DMS 273 (cell line): ENCODE measurements at regions not wholly inside any gene's neighbourhood (a gene's known extent, or its start where the extent isn't known, plus 50 kb on each side); places are given as distances from the start of the nearest gene placed in this dataset.

Experiments used
- DNase-seq: peaks from one replicate; lab custom pipeline; 2025; ENCODE audit not compliant: unreplicated experiment; lab: John Stamatoyannopoulos, UW

DNA sequence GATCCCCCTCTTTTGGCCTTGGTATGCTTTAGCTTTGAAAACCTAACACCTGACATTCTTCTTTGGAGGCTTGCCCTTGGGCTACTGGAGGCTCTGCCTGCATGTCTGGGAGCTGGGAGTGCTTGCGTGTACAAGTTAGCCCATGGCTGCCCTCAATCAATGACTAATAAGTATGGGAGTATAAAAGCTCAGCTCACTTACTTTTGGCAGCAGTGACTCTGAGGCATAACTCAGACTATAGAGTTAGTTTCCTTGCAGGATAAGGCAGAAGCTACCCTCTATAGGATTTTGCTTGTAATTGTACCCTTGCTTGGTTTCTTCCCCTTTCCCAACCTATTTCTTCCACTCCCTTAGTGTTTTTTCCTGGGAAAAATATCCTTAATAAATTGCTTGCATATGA lies 247.9 kb downstream of the PPP1R2C start:
- no peak for DNase-seq

- no peak for DNase-seq
Observed at GRCh38 chrX:42524379-42524778, 253.6 kb downstream of the PPP1R2C start.

GRCh38 chrX:42519666-42520231 lies 258.2 kb downstream of the PPP1R2C start:
- peak; percentile 29 for DNase-seq

DNA sequence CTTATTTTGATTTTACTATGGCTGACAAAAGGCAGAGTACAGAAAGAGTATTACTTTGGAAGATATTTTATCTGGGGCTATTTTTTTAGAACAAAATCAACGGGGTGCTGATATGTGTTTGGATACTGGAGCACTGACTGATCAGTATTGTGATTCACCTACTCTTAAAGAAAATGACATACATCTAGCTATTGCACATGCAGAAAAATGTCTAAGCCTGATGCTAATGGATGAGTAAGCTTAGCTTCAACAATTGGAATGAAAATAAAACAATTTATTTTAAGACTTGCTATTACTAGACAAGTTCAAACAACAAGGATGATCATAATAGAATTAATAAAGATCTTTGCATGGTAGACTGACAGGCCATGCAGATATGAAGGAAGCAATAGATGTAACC lies 262.0 kb downstream of the PPP1R2C start:
- no peak for DNase-seq

- DNase-seq = peak; percentile 8
Observed at GRCh38 chrX:42505016-42505415, 272.9 kb downstream of the PPP1R2C start.

DNA sequence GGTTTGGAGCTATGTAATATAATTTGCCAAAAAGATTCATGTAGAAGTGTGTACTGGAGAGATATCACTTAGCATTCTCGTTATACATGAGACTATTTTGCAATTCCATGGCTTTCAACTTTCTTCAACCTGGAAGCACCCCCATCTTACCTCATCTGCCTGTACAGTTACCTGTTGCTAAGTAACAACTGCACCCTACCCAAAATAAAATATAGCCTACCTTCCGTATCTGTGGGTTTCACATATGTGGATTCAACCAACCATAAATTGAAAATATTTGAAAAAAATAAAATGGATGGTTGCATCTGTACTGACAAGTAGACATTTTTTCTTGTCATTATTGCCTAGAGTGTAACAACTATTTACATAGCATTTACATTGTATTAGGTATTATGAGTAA lies 278.3 kb downstream of the PPP1R2C start:
- no peak for DNase-seq

GRCh38 chrX:42497356-42497755 lies 280.6 kb downstream of the PPP1R2C start:
- no peak for DNase-seq

- DNase-seq = no peak
Observed at GRCh38 chrX:42496239-42496638, 281.7 kb downstream of the PPP1R2C start.

DNA sequence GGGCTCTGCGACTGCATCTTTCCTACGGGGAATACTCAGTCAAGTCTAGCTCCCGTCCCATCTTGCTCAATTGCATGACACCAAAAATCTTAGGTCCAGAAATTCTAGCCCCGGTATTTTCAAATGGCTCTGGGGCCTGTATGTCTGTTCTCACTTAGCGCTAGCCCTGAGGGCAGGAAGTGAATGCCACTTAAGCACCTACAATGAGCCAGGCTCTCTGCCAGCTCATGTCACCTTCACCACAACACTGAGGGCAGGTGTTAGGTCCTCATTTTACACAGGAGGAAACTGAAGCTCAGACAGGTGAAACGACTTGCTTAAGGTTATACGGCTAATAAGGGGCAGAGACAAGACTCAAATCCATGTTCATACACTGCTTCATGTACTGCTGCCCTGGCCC lies 282.8 kb downstream of the PPP1R2C start:
- DNase-seq = no peak

DNA sequence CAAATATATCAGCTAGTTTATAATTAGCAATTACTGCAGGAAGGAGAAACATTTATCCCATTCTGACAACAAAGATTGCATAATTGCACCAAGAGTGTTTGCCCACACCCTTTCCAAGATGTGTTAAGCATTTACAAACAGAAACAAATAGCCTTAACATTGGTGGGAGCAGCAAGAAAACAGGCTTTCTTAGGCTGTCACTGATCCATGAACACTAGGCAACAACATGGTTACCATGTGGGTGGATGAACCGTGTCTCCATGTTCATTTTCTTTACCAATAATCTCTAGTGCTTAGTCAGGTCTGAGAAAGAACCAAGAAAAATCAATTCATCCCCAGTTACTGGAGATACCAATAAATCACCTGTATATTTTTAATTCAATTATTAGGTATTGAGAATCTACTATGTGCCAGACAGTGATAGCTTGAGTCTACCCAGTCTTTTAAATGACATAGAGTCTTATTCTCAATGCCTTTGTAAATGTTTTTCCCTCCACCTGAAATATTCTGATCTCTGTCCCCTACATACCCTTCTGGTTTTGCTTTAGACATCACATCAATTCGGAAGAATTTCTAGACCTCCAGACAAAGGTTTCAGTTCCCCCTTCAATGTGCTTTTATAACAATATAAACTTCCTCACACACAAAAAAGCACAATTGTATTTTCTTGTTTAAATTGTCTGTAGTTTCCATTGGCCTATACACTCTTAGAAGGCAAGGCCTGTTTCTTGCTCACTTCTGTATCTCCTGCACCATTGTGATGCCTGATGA lies 286.6 kb downstream of the PPP1R2C start:
- no peak for DNase-seq

GRCh38 chrX:42490111-42490510 lies 287.9 kb downstream of the PPP1R2C start:
- no peak for DNase-seq

DNA sequence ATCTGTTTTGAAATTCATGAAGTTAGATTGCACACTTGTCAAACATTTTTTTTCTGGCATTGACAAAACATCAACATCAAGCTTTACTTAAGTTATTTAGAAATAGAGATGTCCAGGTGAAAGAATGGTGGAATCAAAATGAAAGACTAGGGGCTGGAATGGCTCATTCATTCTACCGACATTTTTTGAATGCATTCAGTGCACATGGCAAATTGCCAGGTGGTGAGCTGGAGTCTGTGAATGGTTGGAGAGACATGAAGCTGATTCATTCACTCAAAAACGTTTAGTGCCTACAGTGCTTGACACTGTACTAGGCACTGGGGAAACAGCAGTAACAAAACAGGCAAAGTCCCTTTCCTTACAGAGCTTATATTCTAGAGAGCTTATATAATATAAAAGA lies 292.4 kb downstream of the PPP1R2C start:
- peak; percentile 9 for DNase-seq

DNA sequence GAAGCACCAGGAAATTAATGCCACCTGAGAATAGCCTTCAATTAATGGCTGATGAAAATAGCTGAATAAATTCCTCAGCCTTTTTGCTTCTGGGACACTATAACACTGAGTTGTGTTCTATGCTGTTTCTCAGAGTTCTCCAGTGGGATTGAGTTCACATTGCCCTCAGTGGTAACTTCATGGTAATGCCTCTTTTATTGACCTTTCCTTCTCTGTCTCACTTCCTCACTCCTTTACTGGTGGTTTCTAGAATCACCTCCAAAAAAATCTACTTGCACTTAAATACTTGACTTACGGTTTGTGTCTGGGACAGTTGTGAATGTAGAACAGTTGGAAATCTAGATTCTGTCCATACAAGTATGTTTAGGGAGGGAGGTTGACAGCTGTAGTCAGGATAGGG lies 293.7 kb downstream of the PPP1R2C start:
- DNase-seq = no peak

- DNase-seq = no peak
Observed at GRCh38 chrX:42477396-42477795, 300.6 kb downstream of the PPP1R2C start.

DNA sequence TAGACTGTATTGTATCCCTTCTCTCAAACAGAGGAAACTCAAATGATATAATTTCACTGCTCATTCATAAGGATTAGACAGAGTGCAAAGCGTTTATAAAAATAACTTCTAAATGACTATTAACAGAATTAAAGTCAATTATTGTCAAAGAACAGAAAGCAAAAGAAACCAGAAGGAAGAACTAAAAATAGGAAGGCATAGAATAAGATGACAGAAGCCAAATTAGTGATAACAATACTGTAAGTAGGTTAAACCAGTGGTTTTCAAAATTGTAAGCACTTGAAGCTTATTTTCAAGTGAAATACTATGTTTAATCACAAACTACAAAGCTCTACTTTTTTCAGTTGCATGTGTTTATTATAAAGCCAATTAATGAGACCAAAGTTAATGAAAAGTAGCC lies 305.2 kb downstream of the PPP1R2C start:
- DNase-seq = no peak

DNA sequence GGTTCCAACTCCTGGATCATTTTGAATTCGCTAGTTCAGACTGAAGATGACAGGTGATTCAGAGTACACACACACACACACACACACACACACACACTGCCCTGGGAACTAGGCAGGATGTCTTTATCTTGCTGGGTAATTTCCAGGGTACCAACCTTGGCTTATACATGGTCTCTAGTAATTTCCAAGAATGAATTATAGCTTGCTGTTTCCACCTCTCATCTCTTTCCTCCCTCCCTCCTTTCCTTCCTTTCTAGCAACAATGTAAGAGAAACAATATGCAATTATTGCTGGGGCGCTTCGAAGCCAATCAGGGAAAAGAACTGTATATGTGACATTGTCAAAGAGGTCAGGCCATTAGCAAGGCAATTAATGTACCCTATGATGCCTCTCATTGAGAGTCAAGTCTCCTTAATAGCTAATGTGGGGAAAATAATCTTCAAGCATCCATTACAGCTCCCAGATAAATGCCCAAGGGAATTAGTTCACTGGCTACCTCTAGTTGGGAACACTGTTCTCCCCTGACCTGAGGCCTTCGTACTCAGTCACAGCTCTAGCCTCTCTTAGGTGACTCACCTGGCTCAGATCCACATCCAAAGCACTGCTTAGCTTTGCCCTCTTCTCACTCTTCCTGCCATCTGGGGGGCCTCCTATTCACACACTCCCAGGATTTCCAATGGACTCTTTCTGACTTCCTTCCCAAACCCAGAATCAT lies 311.5 kb downstream of the PPP1R2C start:
- DNase-seq = no peak

- no peak for DNase-seq
Observed at GRCh38 chrX:42465821-42466220, 312.1 kb downstream of the PPP1R2C start.

DNA sequence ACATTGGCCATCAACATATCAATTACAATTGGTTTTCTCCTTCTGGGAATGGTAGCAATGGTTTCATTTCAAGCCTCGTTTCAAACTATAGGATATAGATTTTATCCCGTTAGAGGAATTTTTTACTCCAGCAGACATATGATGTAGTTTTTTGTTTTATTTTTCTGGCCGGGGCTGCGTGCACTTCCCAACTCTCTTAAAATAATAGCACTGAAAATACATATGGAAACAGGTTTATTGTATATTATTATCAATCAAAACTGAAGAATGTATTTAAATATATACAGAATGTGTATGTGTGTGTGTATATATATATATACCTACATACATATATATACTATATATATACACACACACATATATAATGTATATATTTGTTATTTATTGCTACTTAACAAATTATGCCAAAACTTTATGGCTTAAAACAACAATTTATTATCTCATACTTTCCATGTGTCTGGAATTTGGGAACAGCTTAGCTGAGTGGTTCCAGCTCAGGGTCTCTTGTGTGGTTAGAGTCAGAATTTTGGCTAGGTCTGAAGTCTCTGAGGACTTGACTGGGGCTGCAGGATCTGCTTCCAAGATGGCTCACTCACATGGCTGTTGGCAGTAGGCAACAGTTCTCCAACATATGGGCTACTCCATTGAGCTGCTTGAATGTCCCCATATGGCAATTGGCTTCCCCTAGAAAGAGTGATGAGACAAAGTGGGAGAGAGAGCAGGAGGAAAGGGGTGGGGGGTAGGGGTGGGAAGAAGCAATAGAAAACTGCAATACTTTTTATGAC lies 314.1 kb downstream of the PPP1R2C start:
- peak; percentile 52 for DNase-seq

GRCh38 chrX:42462917-42463316 lies 315.0 kb downstream of the PPP1R2C start:
- DNase-seq = no peak

DNA sequence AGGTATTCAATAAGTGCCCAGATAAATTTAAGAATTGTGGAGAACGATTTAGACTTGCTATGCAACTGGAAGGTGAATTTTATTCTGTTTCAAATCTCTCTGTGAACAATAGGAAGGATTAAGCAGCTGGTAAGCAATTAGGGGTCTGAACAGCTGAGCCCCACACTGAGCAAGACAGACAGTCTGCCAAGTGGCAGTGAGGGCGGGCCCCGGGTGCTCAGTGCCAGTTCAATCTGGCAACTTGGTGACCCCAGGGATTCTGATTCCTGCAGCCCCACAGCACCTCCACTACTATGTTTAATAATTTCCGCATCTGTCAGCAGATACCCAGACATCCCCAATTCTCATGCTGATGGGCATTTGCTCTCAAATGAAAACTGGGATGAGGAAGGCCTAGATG lies 317.3 kb downstream of the PPP1R2C start:
- DNase-seq = peak; percentile 65

DNA sequence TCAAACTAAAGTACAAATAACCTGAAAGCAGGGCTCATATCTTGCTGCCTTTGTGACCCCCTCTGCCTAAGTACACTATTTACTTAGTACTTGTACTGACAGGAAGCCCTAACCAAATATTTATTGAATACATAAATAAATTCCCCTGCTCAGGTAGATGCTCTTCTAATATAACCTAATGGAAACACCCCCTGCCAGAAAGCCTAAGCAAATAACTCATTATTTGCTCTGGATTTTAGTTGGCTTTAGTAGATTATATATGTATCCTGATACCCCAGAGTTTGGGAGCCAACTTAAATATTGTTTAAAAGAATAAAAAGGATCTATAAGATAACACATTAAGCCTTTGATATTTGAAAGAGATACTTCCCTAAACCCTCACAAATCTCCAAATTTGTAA lies 318.2 kb downstream of the PPP1R2C start:
- no peak for DNase-seq
